NCI-H526 treated with DMSO at 0.1 percent for 48 hours (cell line): ENCODE measurements at regions not wholly inside any gene's neighbourhood (a gene's known extent, or its start where the extent isn't known, plus 50 kb on each side); places are given as distances from the start of the nearest gene placed in this dataset.
"Not testable (repeated sequence)": the region's sequence is repeated elsewhere in the genome, so short reads cannot be mapped to it uniquely, and the experiment has no call there.

Experiments used
- DNase-seq: peaks from one replicate; lab custom pipeline; 2025; lab: John Stamatoyannopoulos, UW

- no peak for DNase-seq
These were observed 1100.2 kb upstream of the INTU start for GRCh38 chr4:126532527-126532926.

- DNase-seq = no peak
These were observed 1099.5 kb upstream of the INTU start for GRCh38 chr4:126533146-126533805.

- no peak for DNase-seq
These were observed 1093.0 kb upstream of the INTU start for GRCh38 chr4:126539771-126540170.

- no peak for DNase-seq
These were observed 1090.9 kb upstream of the INTU start for GRCh38 chr4:126541820-126542219.

GRCh38 chr4:126544276-126544675 is 1088.5 kb upstream of the INTU start:
- DNase-seq = no peak

GRCh38 chr4:126546197-126546596 is 1086.6 kb upstream of the INTU start:
- not testable (repeated sequence) for DNase-seq

- no peak for DNase-seq
These were observed 1085.4 kb upstream of the INTU start for GRCh38 chr4:126547352-126547751.

- DNase-seq = no peak
These were observed 1083.9 kb upstream of the INTU start for GRCh38 chr4:126548890-126549289.

GRCh38 chr4:126552321-126552720 is 1080.4 kb upstream of the INTU start:
- DNase-seq = no peak

GRCh38 chr4:126553248-126553647 is 1079.5 kb upstream of the INTU start:
- DNase-seq = no peak

GRCh38 chr4:126558596-126558995 is 1074.2 kb upstream of the INTU start:
- no peak for DNase-seq

- DNase-seq = no peak
These were observed 1072.8 kb upstream of the INTU start for GRCh38 chr4:126559961-126560360.

GRCh38 chr4:126560794-126561193 is 1072.0 kb upstream of the INTU start:
- DNase-seq = no peak

GRCh38 chr4:126563389-126563788 is 1069.4 kb upstream of the INTU start:
- no peak for DNase-seq

GRCh38 chr4:126564283-126564854 is 1068.4 kb upstream of the INTU start:
- no peak for DNase-seq

- no peak for DNase-seq
These were observed 1063.8 kb upstream of the INTU start for GRCh38 chr4:126568652-126569570.

- DNase-seq = no peak
These were observed 1060.5 kb upstream of the INTU start for GRCh38 chr4:126572264-126572663.

- DNase-seq = no peak
These were observed 1050.0 kb upstream of the INTU start for GRCh38 chr4:126582737-126583136.

GRCh38 chr4:126583509-126583908 is 1049.2 kb upstream of the INTU start:
- DNase-seq = no peak

GRCh38 chr4:126591583-126591982 is 1041.2 kb upstream of the INTU start:
- DNase-seq = no peak

GRCh38 chr4:126592088-126592487 is 1040.7 kb upstream of the INTU start:
- no peak for DNase-seq

GRCh38 chr4:126593626-126594025 is 1039.1 kb upstream of the INTU start:
- DNase-seq = no peak

- DNase-seq = no peak
These were observed 1037.1 kb upstream of the INTU start for GRCh38 chr4:126595643-126596042.
